K562 (cell line): ENCODE measurements at regions not wholly inside any gene's neighbourhood (a gene's known extent, or its start where the extent isn't known, plus 50 kb on each side); places are given as distances from the start of the nearest gene placed in this dataset.

Experiments
- CBFA2T2 ChIP-seq: fragments of 450-650 bp; conservative IDR thresholded peaks from 2 replicates; pipeline ENCODE4 v1.6.1; 2017; ENCODE audit warnings: mild to moderate bottlenecking
- CBX3 ChIP-seq, 2 experiments: IDR thresholded peaks; 1 replicate in 1 of 2; 2 replicates in 1 of 2; pipeline ENCODE4 v1.6.1; 2012; ENCODE audit warnings: inconsistent platforms in 2 of 2, low read length in 2 of 2, borderline replicate concordance in 1 of 2, control low read depth in 1 of 2
- CSDE1 ChIP-seq, 2 experiments: fragments of 450-650 bp; IDR thresholded peaks; 2 replicates each; pipeline ENCODE4 v1.6.1; 2016; ENCODE audit warnings: mild to moderate bottlenecking in 1 of 2
- E2F5 ChIP-seq: sonication (generic); formaldehyde crosslinking; IDR thresholded peaks from 2 replicates; pipeline ENCODE4 v1.8.0; 2022; ENCODE audit warnings: mild to moderate bottlenecking, missing genetic modification reagents
- FOXA1 ChIP-seq: fragments of 450-650 bp; IDR thresholded peaks from 2 replicates; pipeline ENCODE4 v1.6.1; 2016; ENCODE audit warnings: mild to moderate bottlenecking, borderline replicate concordance
- FOXM1 ChIP-seq, 2 experiments: fragments of 450-650 bp in 1 of 2; sonication (generic) in 1 of 2; formaldehyde crosslinking in 1 of 2; IDR thresholded peaks; 2 replicates each; pipeline versions ENCODE4 v1.6.1 to v1.9.0; 2017 to 2022; ENCODE audit warnings: low read depth in 2 of 2, mild to moderate bottlenecking in 2 of 2, missing genetic modification reagents in 1 of 2, moderate library complexity in 1 of 2
- HDAC3 ChIP-seq: fragments of 450-650 bp; IDR thresholded peaks from 2 replicates; pipeline ENCODE4 v1.6.1; 2018; ENCODE audit warnings: borderline replicate concordance, mild to moderate bottlenecking, moderate library complexity; ENCODE audit not compliant: partially characterized antibody
- KLF16 ChIP-seq: IDR thresholded peaks from 2 replicates; pipeline ENCODE4 v1.6.1; 2016; ENCODE audit warnings: antibody characterized with exemption
- LCOR ChIP-seq: sonication (generic); formaldehyde crosslinking; IDR thresholded peaks from 2 replicates; pipeline ENCODE4 v1.8.0; 2022; ENCODE audit warnings: mild to moderate bottlenecking, missing genetic modification reagents
- MAFF ChIP-seq: IDR thresholded peaks from 2 replicates; pipeline ENCODE4 v1.6.1; 2012; ENCODE audit warnings: low read length, improper control_type of control experiment
- MAFK ChIP-seq: IDR thresholded peaks from 2 replicates; pipeline ENCODE4 v1.6.1; 2011; ENCODE audit warnings: low read length, improper control_type of control experiment
- MAZ ChIP-seq, 2 experiments: fragments of 450-650 bp in 1 of 2; sonication (generic) in 1 of 2; formaldehyde crosslinking; IDR thresholded peaks in 1 of 2; conservative IDR thresholded peaks in 1 of 2; 2 replicates each; pipeline versions ENCODE4 v1.4.0 to v1.5.0; 2020; ENCODE audit warnings: mild to moderate bottlenecking in 1 of 2, missing genetic modification reagents in 1 of 2
- MEF2A ChIP-seq: IDR thresholded peaks from 2 replicates; pipeline ENCODE4 v1.6.1; 2011; ENCODE audit warnings: low read depth, mild to moderate bottlenecking, low read length, moderate library complexity; ENCODE audit not compliant: control insufficient read depth
- NCOA4 ChIP-seq: fragments of 450-650 bp; IDR thresholded peaks from 2 replicates; pipeline ENCODE4 v1.6.1; 2018; ENCODE audit warnings: mild to moderate bottlenecking; ENCODE audit not compliant: partially characterized antibody
- NFE2 ChIP-seq: IDR thresholded peaks from 2 replicates; pipeline ENCODE4 v1.6.1; 2014; ENCODE audit warnings: antibody characterized with exemption, low read depth
- PTRF ChIP-seq: fragments of 450-650 bp; IDR thresholded peaks from 2 replicates; pipeline ENCODE4 v1.6.1; 2016; ENCODE audit warnings: mild to moderate bottlenecking, missing genetic modification characterization, missing compliant biosample characterization
- SMAD3 ChIP-seq: fragments of 450-650 bp; formaldehyde crosslinking; conservative IDR thresholded peaks from 2 replicates; pipeline ENCODE4 v1.4.0; 2020; ENCODE audit warnings: mild to moderate bottlenecking
- SMC3 ChIP-seq: conservative IDR thresholded peaks from 2 replicates; pipeline ENCODE4 v1.6.1; 2011; ENCODE audit warnings: low read depth, low read length, improper control_type of control experiment; ENCODE audit not compliant: insufficient read depth
- TOE1 ChIP-seq, 2 experiments: fragments of 450-650 bp in 1 of 2; sonication (generic) in 1 of 2; formaldehyde crosslinking in 1 of 2; IDR thresholded peaks; 2 replicates each; pipeline versions ENCODE4 v1.7.1 to v1.8.0; 2016 to 2022; ENCODE audit warnings: borderline replicate concordance in 2 of 2, mild to moderate bottlenecking in 2 of 2, antibody characterized with exemption in 1 of 2, inconsistent platforms in 1 of 2, low read depth in 1 of 2, missing genetic modification reagents in 1 of 2, moderate library complexity in 1 of 2
- TRIM24 ChIP-seq, 2 experiments: fragments of 450-650 bp; IDR thresholded peaks; 2 replicates each; pipeline ENCODE4 v1.6.1; 2016
- YY1 ChIP-seq, 3 experiments: IDR thresholded peaks; 2 replicates each; pipeline ENCODE4 v1.6.1; 2011; ENCODE audit warnings: low read length in 2 of 3, mild to moderate bottlenecking in 2 of 3, moderate library complexity in 2 of 3, borderline replicate concordance in 1 of 3, control low read depth in 1 of 3, low read depth in 1 of 3; ENCODE audit not compliant: insufficient read depth in 3 of 3, insufficient replicate concordance in 2 of 3, control insufficient read depth in 1 of 3, insufficient read length in 1 of 3; ENCODE audit errors: extremely low read depth in 1 of 3
- ZNF174 ChIP-seq: fragments of 250-450 bp; sonication (Bioruptor Pico); IDR thresholded peaks from 2 replicates; pipeline ENCODE4 v1.4.0; 2020; ENCODE audit warnings: mild to moderate bottlenecking
- ZNF445 ChIP-seq: fragments of 250-450 bp; sonication (Bioruptor Pico); IDR thresholded peaks from 2 replicates; pipeline ENCODE4 v1.4.0; 2020; ENCODE audit warnings: low read depth, mild to moderate bottlenecking, moderate library complexity
- ZNF75A ChIP-seq: fragments of 450-650 bp; formaldehyde crosslinking; IDR thresholded peaks from 2 replicates; pipeline ENCODE4 v1.4.0; 2020; ENCODE audit warnings: mild to moderate bottlenecking
- TF ChIP-seq, protein P1 (sequence below): fragments of 250-450 bp; sonication (Bioruptor Pico); IDR thresholded peaks from 2 replicates; pipeline ENCODE4 v1.5.0; 2021

DNA sequence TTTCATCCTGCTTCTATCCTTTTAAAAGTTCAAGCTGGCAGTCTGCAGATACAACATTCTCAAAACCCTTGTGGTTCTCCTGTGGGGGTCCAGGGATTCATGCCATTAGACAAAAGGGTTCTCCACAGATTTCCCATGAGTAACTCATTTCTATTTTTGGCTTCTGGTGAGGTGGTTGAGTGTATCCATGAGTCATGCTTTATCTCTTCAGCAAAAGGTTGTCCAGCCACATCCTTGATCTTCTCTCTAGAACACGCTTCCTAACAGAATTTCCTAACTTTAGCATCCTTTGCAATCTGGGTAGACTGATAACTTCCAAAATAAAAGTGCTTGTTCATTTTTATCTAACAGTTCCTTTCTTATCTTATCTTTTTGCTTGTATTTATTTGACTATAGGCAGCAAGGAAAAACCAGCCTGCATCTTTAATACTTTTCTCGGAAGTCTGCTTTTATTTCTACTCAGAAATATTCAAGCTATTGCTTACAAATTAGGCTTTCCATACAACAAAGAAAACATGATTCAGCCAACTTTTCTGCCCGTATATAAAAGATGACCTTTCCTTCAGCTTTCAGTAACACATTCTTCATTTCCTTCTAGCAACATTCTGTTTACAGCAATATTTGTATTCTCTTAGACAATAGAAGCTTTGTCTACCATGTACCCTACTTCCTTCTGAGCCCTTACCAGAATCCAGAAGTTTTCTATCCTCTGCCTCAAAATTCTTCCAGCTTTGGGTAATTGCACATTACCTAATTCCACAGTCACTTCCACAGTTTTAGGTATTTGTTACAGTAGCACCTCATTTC lies 79.3 kb upstream of the IL6 start (continued):
- TF ChIP-seq MAFF (0 out of 2 replicates have a peak, but pooled peaks have one; percentile 17), FOXM1 (IDR thresholded peaks at IDR 0.05; ENCODE audit: low read depth) (peak; percentile 68; the same call in 1 of the 2 replicates), FOXM1 (CRISPR knock-in tag; IDR thresholded peaks at IDR 0.05; ENCODE audit: low read depth) (no peak), MAFK (peak; percentile 3; the same call in 1 of the 2 replicates), NFE2 (peak; percentile 61; the same call in 1 of the 2 replicates), SMC3 (no peak), CBFA2T2 (peak; percentile 87), TOE1 (IDR thresholded peaks at IDR 0.05; ENCODE audit: borderline replicate concordance) (no peak), TOE1 (CRISPR knock-in tag; IDR thresholded peaks at IDR 0.05; ENCODE audit: borderline replicate concordance, low read depth) (no peak), MAZ (CRISPR knock-in tag; conservative IDR thresholded peaks at IDR 0.05 in 1 of 2, IDR thresholded peaks at IDR 0.05 in 1 of 2) (peak in 1 of 2 experiments; percentile 46; a peak in 2 of 4 replicates), LCOR (CRISPR knock-in tag) (peak; percentile 91), PTRF (no peak), ZNF174 (CRISPR knock-in tag) (no peak), TRIM24 (IDR thresholded peaks at IDR 0.05) (peak; percentile 97 to 98), FOXA1 (no peak), CSDE1 (IDR thresholded peaks at IDR 0.05) (no peak), KLF16 (no peak; the same call in 1 of the 2 replicates), HDAC3 (peak; percentile 72), SMAD3 (CRISPR knock-in tag) (0 out of 2 replicates have a peak, but pooled peaks have one; percentile 42), ZNF445 (peak; percentile 100), MEF2A (peak; percentile 99), E2F5 (CRISPR knock-in tag) (no peak), YY1 (IDR thresholded peaks at IDR 0.05; ENCODE audit: borderline replicate concordance in 1 of 3, control insufficient read depth in 1 of 3, extremely low read depth in 1 of 3, insufficient read depth in 3 of 3, insufficient read length in 1 of 3, insufficient replicate concordance in 2 of 3, low read depth in 1 of 3, low read length in 2 of 3) (no peak), NCOA4 (no peak), ZNF75A (CRISPR knock-in tag) (peak; percentile 76; the same call in 1 of the 2 replicates), CBX3 (IDR thresholded peaks at IDR 0.05; ENCODE audit: borderline replicate concordance in 1 of 2, low read length in 2 of 2) (peak in 1 of 2 experiments; percentile 88; a peak in 1 of 3 replicates)
- TF ChIP-seq, protein P1, sequence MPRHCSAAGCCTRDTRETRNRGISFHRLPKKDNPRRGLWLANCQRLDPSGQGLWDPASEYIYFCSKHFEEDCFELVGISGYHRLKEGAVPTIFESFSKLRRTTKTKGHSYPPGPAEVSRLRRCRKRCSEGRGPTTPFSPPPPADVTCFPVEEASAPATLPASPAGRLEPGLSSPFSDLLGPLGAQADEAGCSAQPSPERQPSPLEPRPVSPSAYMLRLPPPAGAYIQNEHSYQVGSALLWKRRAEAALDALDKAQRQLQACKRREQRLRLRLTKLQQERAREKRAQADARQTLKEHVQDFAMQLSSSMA (CRISPR knock-in tag): no peak
